Activated T-helper 2 cell treated with anti-CD3 and anti-CD28 coated beads, Interferon-gamma antibody, Interleukin-2, Interleukin-4, amounts not matched to agents 10 μg/mL and 5 μg/mL and 100 μg/mL, durations not matched to agents 14 hours and 24 hours and 36 hours (primary cell): ENCODE measurements at regions not wholly inside any gene's neighbourhood (a gene's known extent, or its start where the extent isn't known, plus 50 kb on each side); places are given as distances from the start of the nearest gene placed in this dataset.

ENCODE experiments used
- DNase-seq: peaks from one replicate; pipeline ENCODE4 v3.0.0; 2021; ENCODE audit warnings: low spot score
- H3K27ac Mint-ChIP-seq: one replicate; pipeline ENCODE4 v1.8.0; 2021; ENCODE audit warnings: mixed read lengths
- H3K27me3 Mint-ChIP-seq: one replicate; pipeline ENCODE4 v1.8.0; 2021; ENCODE audit warnings: low read depth, mixed read lengths
- H3K36me3 Mint-ChIP-seq: one replicate; pipeline ENCODE4 v1.8.0; 2021; ENCODE audit warnings: low read depth, mixed read lengths
- H3K4me1 Mint-ChIP-seq: one replicate; pipeline ENCODE4 v1.8.0; 2021; ENCODE audit warnings: low read depth, mixed read lengths
- H3K4me3 Mint-ChIP-seq: one replicate; pipeline ENCODE4 v1.8.0; 2021; ENCODE audit warnings: low read depth, mild to moderate bottlenecking, moderate library complexity, mixed read lengths
- H3K9me3 Mint-ChIP-seq: one replicate; pipeline ENCODE4 v1.8.0; 2021; ENCODE audit warnings: mixed read lengths
- intact Hi-C: fragments of 100-400 bp; cut with micrococcal nuclease; formaldehyde crosslinking; loops from one replicate; pipeline ENCODE4 v1.15.1; 2023

- peaks cover 3% of the 10 kb centered on the region for H3K36me3 Mint-ChIP-seq
- no peak overlapping the region for H3K4me3 Mint-ChIP-seq
- H3K27me3 Mint-ChIP-seq = peaks cover 10% of the 10 kb centered on the region
- no peak overlapping the region for H3K27ac Mint-ChIP-seq
- DNase-seq = no peak
- H3K4me1 Mint-ChIP-seq = peaks cover 5% of the 10 kb centered on the region
- intact Hi-C loops = no loop called here
- peaks cover 17% of the 10 kb centered on the region for H3K9me3 Mint-ChIP-seq
Observed at GRCh38 chr3:188082031-188082430, 71.9 kb upstream of the LPP start.

GRCh38 chr3:188082450-188082849 is 71.5 kb upstream of the LPP start:
- H3K27ac Mint-ChIP-seq = no peak overlapping the region
- DNase-seq = no peak
- H3K36me3 Mint-ChIP-seq = peaks cover 3% of the 10 kb centered on the region
- H3K4me1 Mint-ChIP-seq = peaks cover 3% of the 10 kb centered on the region
- H3K4me3 Mint-ChIP-seq = no peak overlapping the region
- peaks cover 10% of the 10 kb centered on the region for H3K27me3 Mint-ChIP-seq
- H3K9me3 Mint-ChIP-seq = peaks cover 14% of the 10 kb centered on the region
- intact Hi-C loops = no loop called here

GRCh38 chr3:188083011-188083410 is 70.9 kb upstream of the LPP start:
- Mint-ChIP-seq H3K4me1 (peaks cover 3% of the 10 kb centered on the region), H3K27ac (no peak overlapping the region), H3K27me3 (peaks cover 10% of the 10 kb centered on the region), H3K36me3 (peaks cover 3% of the 10 kb centered on the region), H3K9me3 (peaks cover 14% of the 10 kb centered on the region), H3K4me3 (no peak overlapping the region)
- DNase-seq = no peak
- intact Hi-C loops = no loop called here

DNA sequence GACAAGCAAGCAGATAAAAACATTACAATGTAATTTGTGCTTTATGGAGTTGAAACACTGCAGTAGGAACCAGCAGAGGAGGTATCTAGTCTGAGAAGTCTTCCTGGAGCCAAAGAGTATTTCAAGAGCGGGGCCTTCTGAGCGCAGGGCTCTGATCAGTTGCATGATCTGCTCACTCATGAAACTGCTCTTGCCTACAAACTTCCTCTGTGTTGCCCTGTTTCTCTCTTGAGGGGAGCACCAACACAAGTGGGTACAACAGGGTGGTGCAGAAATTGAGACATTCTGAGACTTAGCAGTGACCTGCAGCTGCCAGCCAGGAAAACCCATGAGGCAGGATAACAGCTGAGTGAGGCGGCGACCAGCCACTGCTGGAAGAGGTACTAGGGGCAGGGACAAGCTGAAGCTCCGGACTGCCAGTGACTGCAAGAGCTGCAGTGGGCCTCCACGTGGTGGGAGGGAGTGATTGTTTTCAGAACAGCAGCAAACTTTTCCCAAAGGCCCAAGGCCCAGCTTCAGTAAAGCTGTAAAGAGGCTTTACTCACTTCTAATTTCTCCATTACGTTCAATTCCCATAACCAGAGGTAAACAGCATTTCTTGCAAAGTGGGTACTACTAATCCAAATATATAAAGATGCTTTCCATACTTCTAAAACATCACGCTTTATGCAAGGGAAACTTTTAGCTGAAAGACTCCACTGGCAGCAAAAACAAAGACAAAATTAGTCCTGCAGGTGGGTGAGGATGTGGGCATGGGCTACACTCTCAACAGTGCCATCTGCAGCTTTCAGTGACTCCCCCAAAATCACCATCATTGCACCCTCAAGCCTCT is 69.0 kb upstream of the LPP start:
- peaks cover 3% of the 10 kb centered on the region for H3K4me1 Mint-ChIP-seq
- no peak overlapping the region for H3K27ac Mint-ChIP-seq
- H3K9me3 Mint-ChIP-seq = peaks cover 5% of the 10 kb centered on the region
- peaks cover 8% of the 10 kb centered on the region for H3K27me3 Mint-ChIP-seq
- intact Hi-C loops = no loop called here
- DNase-seq = no peak
- H3K36me3 Mint-ChIP-seq = no peaks in the 10 kb centered on the region
- H3K4me3 Mint-ChIP-seq = no peak overlapping the region

- intact Hi-C loops = no loop called here
- no peaks in the 10 kb centered on the region for H3K36me3 Mint-ChIP-seq
- no peaks in the 10 kb centered on the region for H3K9me3 Mint-ChIP-seq
Observed at GRCh38 chr3:188085584-188086560, 68.1 kb upstream of the LPP start.

DNA sequence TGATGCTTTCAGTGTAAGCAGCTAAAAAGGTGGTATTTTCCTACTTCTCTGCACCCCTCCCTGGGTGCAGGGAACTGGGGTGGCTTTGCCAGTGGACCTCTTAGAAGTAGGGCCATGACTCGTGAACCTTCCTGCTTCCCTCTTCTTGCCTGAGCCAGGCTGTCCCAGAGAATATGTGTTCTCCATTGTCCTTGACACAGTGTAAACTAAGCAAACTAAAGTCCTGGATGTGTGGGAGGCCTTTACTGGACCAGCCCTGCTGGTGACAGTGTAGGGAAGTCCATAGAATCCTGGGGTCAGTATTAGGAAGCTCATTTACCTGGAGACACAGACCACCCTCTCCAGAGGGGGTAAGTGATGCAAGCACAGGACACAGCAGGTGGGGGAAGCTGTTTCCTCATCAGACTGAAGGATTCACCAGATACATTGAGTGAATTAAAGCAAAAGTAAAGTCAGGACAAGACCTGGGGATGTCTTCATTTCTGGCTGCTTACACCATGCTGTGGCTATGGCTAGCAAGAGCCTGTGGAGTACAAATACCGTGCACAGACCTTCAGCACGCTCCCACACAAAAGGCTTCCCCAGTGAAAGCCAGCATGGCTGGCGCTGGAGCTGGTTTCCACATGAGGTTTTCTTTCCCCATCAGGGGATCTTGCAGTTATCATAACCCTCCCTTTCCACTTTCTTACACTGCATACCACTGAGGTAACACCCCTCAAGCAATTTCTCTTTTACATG is 64.8 kb upstream of the LPP start:
- no peaks in the 10 kb centered on the region for H3K9me3 Mint-ChIP-seq
- no peak overlapping the region for H3K27ac Mint-ChIP-seq
- intact Hi-C loops = no loop called here
- no peak overlapping the region for H3K4me3 Mint-ChIP-seq
- no peaks in the 10 kb centered on the region for H3K36me3 Mint-ChIP-seq
- H3K27me3 Mint-ChIP-seq = no peaks in the 10 kb centered on the region
- no peak for DNase-seq
- peaks cover 10% of the 10 kb centered on the region for H3K4me1 Mint-ChIP-seq

More at GRCh38 chr3:188085584-188086560, 68.1 kb upstream of the LPP start:
- DNase-seq = no peak
- no peak overlapping the region for H3K27ac Mint-ChIP-seq
- peaks cover 4% of the 10 kb centered on the region for H3K27me3 Mint-ChIP-seq
- peaks cover 3% of the 10 kb centered on the region for H3K4me1 Mint-ChIP-seq
- H3K4me3 Mint-ChIP-seq = no peak overlapping the region

- Mint-ChIP-seq H3K36me3 (no peaks in the 10 kb centered on the region), H3K4me3 (no peak overlapping the region), H3K9me3 (no peaks in the 10 kb centered on the region), H3K27me3 (no peaks in the 10 kb centered on the region), H3K4me1 (peaks cover 8% of the 10 kb centered on the region), H3K27ac (no peak overlapping the region)
- intact Hi-C loops = no loop called here
- no peak for DNase-seq
Observed at GRCh38 chr3:188090620-188091309, 63.2 kb upstream of the LPP start.

DNA sequence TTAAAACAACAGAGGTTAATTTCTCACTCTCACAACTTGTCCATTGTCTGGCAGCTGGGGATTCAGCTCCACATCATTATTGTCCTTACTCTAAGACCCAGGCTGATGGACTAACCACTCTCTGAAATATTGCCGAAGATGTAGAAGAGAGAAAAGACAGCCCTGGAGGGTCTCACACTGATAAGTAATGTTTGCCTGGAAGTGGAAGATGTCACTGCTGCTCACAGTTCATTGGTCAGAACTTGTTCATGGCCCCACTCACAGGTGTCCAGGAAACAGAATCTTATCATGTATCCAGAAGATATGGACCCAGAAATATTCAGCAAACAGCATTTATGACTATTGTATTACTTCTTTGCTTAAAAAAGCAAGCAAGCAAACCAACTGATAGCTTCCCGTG is 62.2 kb upstream of the LPP start:
- intact Hi-C loops = no loop called here
- Mint-ChIP-seq H3K4me3 (no peak overlapping the region), H3K27me3 (no peaks in the 10 kb centered on the region), H3K27ac (no peak overlapping the region), H3K9me3 (no peaks in the 10 kb centered on the region), H3K4me1 (peaks cover 8% of the 10 kb centered on the region), H3K36me3 (no peaks in the 10 kb centered on the region)
- DNase-seq = no peak

DNA sequence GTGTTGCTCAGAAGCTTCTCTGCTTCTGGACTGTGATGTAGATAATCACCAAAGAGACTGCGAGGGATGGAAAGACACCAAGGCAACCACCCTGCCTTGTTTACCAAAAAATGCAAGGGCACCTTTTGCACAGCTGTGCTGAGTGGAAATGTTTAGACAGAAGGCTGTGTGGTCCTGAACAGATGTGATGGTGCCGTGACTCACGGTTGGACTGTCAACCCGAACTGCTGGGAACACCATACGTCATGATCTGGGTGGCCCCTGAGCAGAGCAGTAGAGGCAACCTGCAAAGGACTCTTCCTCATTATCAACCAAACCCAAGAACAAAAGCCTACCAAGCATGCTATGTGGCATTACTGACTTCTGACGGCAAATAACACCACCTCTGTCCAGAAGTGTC is 61.3 kb upstream of the LPP start:
- no peaks in the 10 kb centered on the region for H3K36me3 Mint-ChIP-seq
- H3K27me3 Mint-ChIP-seq = no peaks in the 10 kb centered on the region
- no peak for DNase-seq
- H3K9me3 Mint-ChIP-seq = no peaks in the 10 kb centered on the region
- H3K4me1 Mint-ChIP-seq = peaks cover 8% of the 10 kb centered on the region
- intact Hi-C loops = no loop called here
- no peak overlapping the region for H3K4me3 Mint-ChIP-seq
- peak overlapping the region; percentile 29 for H3K27ac Mint-ChIP-seq

DNA sequence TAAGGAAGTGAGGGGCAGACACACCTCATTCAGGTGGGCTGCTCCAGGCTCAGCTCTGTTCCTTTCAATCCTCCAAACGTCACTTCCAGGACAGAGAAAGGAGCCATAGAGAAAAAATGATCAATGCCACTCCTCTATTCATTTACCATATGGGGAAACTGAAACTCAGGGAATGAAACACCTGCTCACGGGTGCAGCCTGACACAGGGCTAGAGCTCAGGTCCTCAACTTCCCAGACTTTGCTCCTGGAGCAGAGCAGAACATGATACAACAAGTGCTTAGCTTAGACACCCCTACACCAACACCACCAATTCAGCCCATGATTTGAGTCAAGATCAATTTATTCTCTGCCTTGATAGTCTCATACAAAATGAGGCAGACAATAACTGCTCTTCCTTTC is 58.5 kb upstream of the LPP start:
- Mint-ChIP-seq H3K36me3 (no peaks in the 10 kb centered on the region), H3K4me3 (no peak overlapping the region), H3K4me1 (peaks cover 8% of the 10 kb centered on the region), H3K27ac (no peak overlapping the region), H3K27me3 (no peaks in the 10 kb centered on the region), H3K9me3 (peaks cover 11% of the 10 kb centered on the region)
- intact Hi-C loops = no loop called here
- DNase-seq = no peak

- no peaks in the 10 kb centered on the region for H3K36me3 Mint-ChIP-seq
- no peak for DNase-seq
- no peak overlapping the region for H3K4me3 Mint-ChIP-seq
- no peak overlapping the region for H3K27ac Mint-ChIP-seq
- peaks cover 22% of the 10 kb centered on the region for H3K9me3 Mint-ChIP-seq
- H3K27me3 Mint-ChIP-seq = no peaks in the 10 kb centered on the region
- intact Hi-C loops = no loop called here
- peaks cover under 1% of the 10 kb centered on the region for H3K4me1 Mint-ChIP-seq
Observed at GRCh38 chr3:188097791-188098190, 56.2 kb upstream of the LPP start.

DNA sequence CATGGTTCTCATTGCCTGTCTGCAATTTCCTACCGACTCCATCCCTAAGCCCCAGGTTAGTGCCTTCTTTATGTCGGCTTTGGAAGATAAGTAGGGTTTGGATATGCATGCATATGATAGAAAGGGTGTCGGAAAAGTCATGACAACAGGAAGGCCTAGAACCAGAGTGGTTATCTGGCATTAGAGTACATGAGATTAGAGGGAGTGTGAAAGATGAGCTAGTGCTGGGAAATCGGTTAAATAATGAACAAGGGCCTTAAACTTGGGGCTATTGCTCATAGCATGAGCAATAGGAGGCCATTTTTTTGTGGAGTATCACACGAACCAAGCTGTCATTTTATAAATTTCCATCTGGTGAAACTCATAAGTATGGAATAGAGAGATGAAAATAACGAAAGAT is 54.0 kb upstream of the LPP start:
- DNase-seq = no peak
- H3K4me3 Mint-ChIP-seq = no peak overlapping the region
- H3K27me3 Mint-ChIP-seq = no peaks in the 10 kb centered on the region
- H3K4me1 Mint-ChIP-seq = no peaks in the 10 kb centered on the region
- intact Hi-C loops = no loop called here
- peaks cover 22% of the 10 kb centered on the region for H3K9me3 Mint-ChIP-seq
- no peaks in the 10 kb centered on the region for H3K36me3 Mint-ChIP-seq
- H3K27ac Mint-ChIP-seq = no peak overlapping the region
